ENCODE measurements at regions not wholly inside any gene's neighbourhood (a gene's known extent, or its start where the extent isn't known, plus 50 kb on each side); places are given as distances from the start of the nearest gene placed in this dataset.

DNA sequence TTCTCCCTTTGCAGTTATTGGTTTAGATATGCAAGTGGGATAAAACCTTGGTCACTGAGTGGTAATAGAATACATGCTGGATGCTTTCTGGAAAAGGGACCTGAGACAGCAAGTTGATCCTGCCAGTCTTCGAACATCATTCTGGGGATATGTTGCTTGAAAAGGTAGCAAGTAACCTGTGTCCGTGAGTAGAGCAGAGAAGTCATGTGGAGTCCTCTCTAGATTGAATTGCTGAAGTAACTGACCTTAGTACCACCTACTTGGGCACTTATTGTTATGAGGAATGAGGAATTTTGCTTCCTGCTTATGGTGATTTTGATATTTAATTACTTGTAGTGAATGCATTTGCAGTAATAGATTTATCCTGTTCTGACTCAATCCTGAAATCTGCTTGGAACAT lies 367.3 kb upstream of the IMPG1 start:
- WGBS, 3 donors: 71 to 73% (median 73%) methylated on average over 2 of the region's 2 CpGs
- no peak overlapping the region for H3K27ac ChIP-seq (ENCODE audit: low read depth in 1 of 3, low read length in 2 of 3)
- DNase-seq (no peak), FAIRE-seq (no peak)
- H3K36me3 ChIP-seq (ENCODE audit: control insufficient read depth in 3 of 3, insufficient read depth in 2 of 3, low read depth in 1 of 3, low read length in 3 of 3): no peaks in the 10 kb centered on the region
- H3K9me3 ChIP-seq (ENCODE audit: control insufficient read depth in 2 of 2, insufficient read depth in 1 of 2, low read depth in 1 of 2, low read length in 1 of 2): no peaks in the 10 kb centered on the region
- H3K4me1 ChIP-seq (ENCODE audit: control insufficient read depth in 3 of 3, insufficient read depth in 2 of 3, low read depth in 1 of 3, low read length in 2 of 3): no peaks in the 10 kb centered on the region
- H3K4me3 ChIP-seq (ENCODE audit: low read depth in 1 of 3, low read length in 3 of 3): no peak overlapping the region
- H3K27me3 ChIP-seq (ENCODE audit: control insufficient read depth in 3 of 3, insufficient read depth in 3 of 3, low read length in 3 of 3): no peaks in the 10 kb centered on the region

DNA sequence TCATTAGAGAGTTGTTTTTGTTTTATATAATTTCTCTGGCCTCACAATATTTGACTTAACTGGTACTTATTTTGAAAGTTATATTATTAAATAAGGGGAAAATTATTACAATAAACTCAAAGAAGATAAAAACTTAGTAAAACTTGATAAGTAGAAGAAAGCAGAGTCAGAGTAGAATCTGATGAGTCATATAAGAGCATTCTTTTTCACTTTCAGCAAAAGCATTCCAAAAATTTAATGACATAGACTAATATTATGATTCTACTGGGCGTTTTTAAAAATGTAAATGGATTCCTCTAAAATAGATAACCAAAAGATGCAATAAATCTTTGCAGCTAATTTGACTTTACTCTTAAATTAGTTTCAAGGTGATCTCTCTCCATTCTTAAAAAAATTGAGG lies 366.3 kb upstream of the IMPG1 start:
- Histone ChIP-seq H3K36me3 (ENCODE audit: control insufficient read depth in 3 of 3, insufficient read depth in 2 of 3, low read depth in 1 of 3, low read length in 3 of 3) (no peaks in the 10 kb centered on the region), H3K9me3 (ENCODE audit: control insufficient read depth in 2 of 2, insufficient read depth in 1 of 2, low read depth in 1 of 2, low read length in 1 of 2) (no peaks in the 10 kb centered on the region), H3K4me3 (ENCODE audit: low read depth in 1 of 3, low read length in 3 of 3) (no peak overlapping the region), H3K27me3 (ENCODE audit: control insufficient read depth in 3 of 3, insufficient read depth in 3 of 3, low read length in 3 of 3) (no peaks in the 10 kb centered on the region), H3K27ac (ENCODE audit: low read depth in 1 of 3, low read length in 2 of 3) (no peak overlapping the region), H3K4me1 (ENCODE audit: control insufficient read depth in 3 of 3, insufficient read depth in 2 of 3, low read depth in 1 of 3, low read length in 2 of 3) (no peaks in the 10 kb centered on the region)
- FAIRE-seq (no peak), DNase-seq (no peak)
- 18 to 38% (median 26%) methylated on average over 1 of the region's 1 CpG for WGBS, 3 donors

DNA sequence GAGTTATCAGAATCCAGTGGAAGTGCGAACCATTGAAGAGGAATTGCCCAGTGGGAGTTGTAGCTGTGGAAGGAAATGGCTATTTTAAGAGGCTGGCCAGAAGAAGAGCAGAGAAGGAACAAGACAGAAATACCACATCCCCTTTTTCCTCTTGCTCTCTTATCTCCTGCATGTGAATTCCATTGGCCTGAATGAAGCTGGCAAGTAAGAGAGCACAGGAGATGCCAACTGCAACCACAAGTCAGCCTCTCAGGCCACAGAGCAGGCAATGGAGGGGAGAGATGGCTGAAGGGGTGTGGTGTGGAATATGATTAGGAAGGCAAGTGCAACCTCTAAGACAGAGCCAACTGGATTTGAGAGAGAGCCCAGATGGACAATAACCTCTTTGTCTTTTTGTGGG lies 362.7 kb upstream of the IMPG1 start:
- no peak overlapping the region for H3K27ac ChIP-seq (ENCODE audit: low read depth in 1 of 3, low read length in 2 of 3)
- H3K36me3 ChIP-seq (ENCODE audit: control insufficient read depth in 3 of 3, insufficient read depth in 2 of 3, low read depth in 1 of 3, low read length in 3 of 3): no peaks in the 10 kb centered on the region
- no peaks in the 10 kb centered on the region for H3K9me3 ChIP-seq (ENCODE audit: control insufficient read depth in 2 of 2, insufficient read depth in 1 of 2, low read depth in 1 of 2, low read length in 1 of 2)
- FAIRE-seq: no peak
- H3K4me3 ChIP-seq (ENCODE audit: low read depth in 1 of 3, low read length in 3 of 3): no peak overlapping the region
- H3K27me3 ChIP-seq (ENCODE audit: control insufficient read depth in 3 of 3, insufficient read depth in 3 of 3, low read length in 3 of 3): no peaks in the 10 kb centered on the region
- WGBS, 3 donors: 65 to 87% (median 75%) methylated on average over 1 of the region's 1 CpG
- H3K4me1 ChIP-seq (ENCODE audit: control insufficient read depth in 3 of 3, insufficient read depth in 2 of 3, low read depth in 1 of 3, low read length in 2 of 3): no peaks in the 10 kb centered on the region
- no peak for DNase-seq

DNA sequence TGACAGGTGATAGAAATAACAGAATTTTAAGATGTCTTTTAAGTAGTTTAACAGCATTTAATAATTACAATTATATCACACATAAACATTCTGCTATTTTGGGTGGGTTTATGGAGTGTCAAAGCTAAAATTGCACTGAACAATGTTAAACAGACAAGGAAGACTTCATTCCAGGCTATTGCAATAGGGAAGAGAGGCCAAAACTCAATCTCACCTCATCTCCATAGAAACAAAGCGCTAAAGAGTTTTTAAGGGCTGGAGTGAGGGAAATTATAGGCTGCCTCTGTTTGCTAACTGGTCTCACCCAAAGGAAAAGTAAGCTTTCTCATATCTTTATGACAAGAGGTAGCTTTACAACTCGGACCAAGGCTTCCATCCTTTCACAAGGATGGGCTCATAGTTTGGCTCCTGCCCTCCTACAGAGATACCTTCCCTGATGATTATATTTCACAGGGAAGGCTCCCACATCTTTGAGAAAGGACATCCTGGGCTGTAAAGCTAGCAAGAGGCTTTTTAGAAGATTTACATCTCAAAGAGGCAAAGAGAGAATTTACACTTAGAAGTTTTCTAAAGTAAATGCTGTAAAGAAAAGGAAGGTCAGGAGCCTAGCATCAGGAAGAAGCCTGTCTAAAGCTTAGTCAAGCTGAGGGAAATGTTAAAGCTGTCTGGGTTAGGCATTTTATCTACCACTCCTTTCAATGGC lies 350.2 kb upstream of the IMPG1 start:
- H3K36me3 ChIP-seq (ENCODE audit: control insufficient read depth in 3 of 3, insufficient read depth in 2 of 3, low read depth in 1 of 3, low read length in 3 of 3): no peaks in the 10 kb centered on the region

DNA sequence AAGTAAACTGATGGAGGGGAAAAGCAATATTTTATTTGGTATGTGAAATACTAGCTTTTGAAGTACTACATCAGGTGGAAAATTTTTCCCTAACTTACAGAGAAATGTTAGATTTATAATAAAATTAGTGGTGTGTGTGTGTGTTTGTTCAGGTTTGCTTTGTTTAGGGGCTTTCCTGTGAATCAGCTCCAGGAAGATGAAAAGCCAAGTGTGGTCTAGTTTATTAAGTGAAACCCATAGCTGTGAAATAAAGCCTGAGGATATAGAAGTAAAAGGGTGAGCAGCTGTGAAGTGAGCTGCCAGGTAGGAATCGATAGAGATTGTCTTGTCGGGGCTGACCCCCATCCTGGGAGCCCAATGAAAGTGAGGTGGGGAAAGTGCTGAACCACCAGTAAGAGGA lies 347.6 kb upstream of the IMPG1 start:
- H3K27ac ChIP-seq (ENCODE audit: low read depth in 1 of 3, low read length in 2 of 3): no peak overlapping the region
- no peaks in the 10 kb centered on the region for H3K27me3 ChIP-seq (ENCODE audit: control insufficient read depth in 3 of 3, insufficient read depth in 3 of 3, low read length in 3 of 3)
- DNase-seq (no peak), FAIRE-seq (no peak)
- no peak overlapping the region for H3K4me3 ChIP-seq (ENCODE audit: low read depth in 1 of 3, low read length in 3 of 3)
- 80 to 87% (median 83%) methylated on average over 2 of the region's 2 CpGs for WGBS, 3 donors
- no peaks in the 10 kb centered on the region for H3K36me3 ChIP-seq (ENCODE audit: control insufficient read depth in 3 of 3, insufficient read depth in 2 of 3, low read depth in 1 of 3, low read length in 3 of 3)
- H3K9me3 ChIP-seq (ENCODE audit: control insufficient read depth in 2 of 2, insufficient read depth in 1 of 2, low read depth in 1 of 2, low read length in 1 of 2): no peaks in the 10 kb centered on the region
- H3K4me1 ChIP-seq (ENCODE audit: control insufficient read depth in 3 of 3, insufficient read depth in 2 of 3, low read depth in 1 of 3, low read length in 2 of 3): no peaks in the 10 kb centered on the region

More for the DNA sequence above, 350.2 kb upstream of the IMPG1 start:
- H3K9me3 ChIP-seq (ENCODE audit: control insufficient read depth in 2 of 2, insufficient read depth in 1 of 2, low read depth in 1 of 2, low read length in 1 of 2): no peaks in the 10 kb centered on the region
- H3K27me3 ChIP-seq (ENCODE audit: control insufficient read depth in 3 of 3, insufficient read depth in 3 of 3, low read length in 3 of 3): no peaks in the 10 kb centered on the region
- H3K4me1 ChIP-seq (ENCODE audit: control insufficient read depth in 3 of 3, insufficient read depth in 2 of 3, low read depth in 1 of 3, low read length in 2 of 3): no peaks in the 10 kb centered on the region
- no peak overlapping the region for H3K27ac ChIP-seq (ENCODE audit: low read depth in 1 of 3, low read length in 2 of 3)
- FAIRE-seq (no peak), DNase-seq (no peak)
- no peak overlapping the region for H3K4me3 ChIP-seq (ENCODE audit: low read depth in 1 of 3, low read length in 3 of 3)
- 22 to 32% (median 28%) methylated on average over 2 of the region's 2 CpGs for WGBS, 3 donors

DNA sequence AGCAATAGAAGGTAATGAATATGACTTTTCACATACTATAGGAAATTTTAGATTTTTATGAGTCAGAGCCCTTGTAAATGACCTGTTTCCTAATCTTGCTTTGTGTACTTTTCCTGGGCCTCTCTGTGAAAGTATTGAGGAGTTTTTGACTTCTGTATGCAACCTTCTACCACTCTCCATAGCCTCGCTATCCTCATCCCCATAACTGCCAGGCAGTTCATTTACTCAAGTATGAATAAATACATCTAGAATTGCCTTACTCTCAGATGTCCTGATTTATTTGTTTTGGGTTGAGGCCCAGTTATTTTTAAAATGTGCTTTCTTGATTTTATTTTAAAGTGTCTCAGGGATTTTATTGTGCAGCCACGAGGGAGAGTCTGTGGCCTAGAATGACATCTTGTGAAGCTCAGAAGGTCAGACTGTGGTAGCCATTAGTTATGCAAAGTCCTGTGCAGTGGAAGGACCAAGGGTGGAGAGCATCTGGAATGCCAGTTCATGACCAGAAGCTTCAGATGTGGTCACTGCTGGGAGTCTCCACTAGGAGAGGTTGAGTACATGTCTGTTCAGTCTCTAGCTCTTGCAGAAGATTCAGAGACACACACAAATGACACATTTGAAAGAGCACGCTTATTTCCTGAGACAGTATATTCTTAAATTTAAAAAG lies 346.2 kb upstream of the IMPG1 start:
- FAIRE-seq (no peak), DNase-seq (no peak)
- WGBS, 3 donors: 74 to 78% (median 78%) methylated on average over 3 of the region's 3 CpGs
- Histone ChIP-seq H3K9me3 (ENCODE audit: control insufficient read depth in 2 of 2, insufficient read depth in 1 of 2, low read depth in 1 of 2, low read length in 1 of 2) (no peaks in the 10 kb centered on the region), H3K4me1 (ENCODE audit: control insufficient read depth in 3 of 3, insufficient read depth in 2 of 3, low read depth in 1 of 3, low read length in 2 of 3) (no peaks in the 10 kb centered on the region), H3K4me3 (ENCODE audit: low read depth in 1 of 3, low read length in 3 of 3) (no peak overlapping the region), H3K27me3 (ENCODE audit: control insufficient read depth in 3 of 3, insufficient read depth in 3 of 3, low read length in 3 of 3) (no peaks in the 10 kb centered on the region), H3K36me3 (ENCODE audit: control insufficient read depth in 3 of 3, insufficient read depth in 2 of 3, low read depth in 1 of 3, low read length in 3 of 3) (no peaks in the 10 kb centered on the region), H3K27ac (ENCODE audit: low read depth in 1 of 3, low read length in 2 of 3) (no peak overlapping the region)

DNA sequence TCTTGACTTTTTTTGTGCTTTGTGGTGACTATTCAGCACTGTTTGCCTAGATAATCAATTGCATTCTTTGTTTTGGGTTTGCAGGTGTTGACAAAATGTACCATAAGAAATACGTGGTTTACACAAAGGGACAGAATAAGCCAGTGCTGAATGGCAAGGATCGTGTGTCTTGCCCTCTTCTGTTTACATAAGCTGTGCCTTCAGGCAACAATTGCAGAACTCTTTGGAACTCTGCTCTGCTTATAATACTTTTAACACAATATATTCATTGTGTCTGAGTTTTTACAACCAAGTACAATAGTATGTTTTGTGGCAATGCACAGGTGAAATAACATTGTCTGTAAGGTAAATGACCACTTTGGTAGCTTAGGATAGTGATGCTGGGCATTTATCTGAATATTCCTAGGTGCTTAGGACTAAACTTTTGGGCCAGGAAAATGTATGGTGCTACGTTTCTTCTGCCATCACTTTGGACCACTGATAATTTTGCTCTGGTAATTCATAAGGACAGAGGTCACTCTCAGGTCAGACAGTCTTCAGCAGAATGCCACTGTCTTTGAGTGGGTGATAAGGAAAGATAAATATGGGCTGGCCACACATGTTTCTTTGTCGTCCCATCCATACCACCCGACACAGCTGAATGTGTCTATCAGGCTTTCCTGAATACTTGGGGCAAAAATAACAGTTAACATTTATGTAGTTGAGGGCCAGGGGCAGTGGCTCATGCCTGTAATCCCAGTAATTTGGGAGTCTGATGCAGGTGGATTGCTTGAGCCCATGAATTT lies 344.6 kb upstream of the IMPG1 start:
- Histone ChIP-seq H3K9me3 (ENCODE audit: control insufficient read depth in 2 of 2, insufficient read depth in 1 of 2, low read depth in 1 of 2, low read length in 1 of 2) (no peaks in the 10 kb centered on the region), H3K36me3 (ENCODE audit: control insufficient read depth in 3 of 3, insufficient read depth in 2 of 3, low read depth in 1 of 3, low read length in 3 of 3) (no peaks in the 10 kb centered on the region), H3K4me3 (ENCODE audit: low read depth in 1 of 3, low read length in 3 of 3) (no peak overlapping the region), H3K27ac (ENCODE audit: low read depth in 1 of 3, low read length in 2 of 3) (no peak overlapping the region), H3K4me1 (ENCODE audit: control insufficient read depth in 3 of 3, insufficient read depth in 2 of 3, low read depth in 1 of 3, low read length in 2 of 3) (no peaks in the 10 kb centered on the region), H3K27me3 (ENCODE audit: control insufficient read depth in 3 of 3, insufficient read depth in 3 of 3, low read length in 3 of 3) (no peaks in the 10 kb centered on the region)
- WGBS, 3 donors: 17 to 30% (median 28%) methylated on average over 5 of the region's 5 CpGs
- no peak for FAIRE-seq
- no peak for DNase-seq

DNA sequence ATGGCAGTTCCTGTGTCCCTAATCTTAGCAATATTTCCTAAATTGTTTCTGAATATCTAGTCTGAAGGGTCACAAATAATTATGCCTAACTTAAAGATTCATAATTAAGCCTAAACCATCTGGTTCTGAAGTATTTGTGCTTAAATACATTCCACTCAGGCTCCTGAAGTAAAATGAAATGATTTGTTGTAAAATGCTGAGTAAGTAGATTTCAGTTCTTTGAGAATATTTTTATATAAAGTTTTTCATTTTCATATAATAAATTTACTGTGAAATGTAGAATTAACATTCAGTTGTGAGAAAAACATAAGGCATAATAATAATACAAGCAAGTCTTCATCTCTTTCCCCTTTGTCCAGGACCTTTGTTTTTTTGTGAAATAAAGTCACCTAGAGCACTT lies 330.6 kb upstream of the IMPG1 start:
- Histone ChIP-seq H3K27ac (ENCODE audit: low read depth in 1 of 3, low read length in 2 of 3) (no peak overlapping the region), H3K27me3 (ENCODE audit: control insufficient read depth in 3 of 3, insufficient read depth in 3 of 3, low read length in 3 of 3) (no peaks in the 10 kb centered on the region), H3K4me1 (ENCODE audit: control insufficient read depth in 3 of 3, insufficient read depth in 2 of 3, low read depth in 1 of 3, low read length in 2 of 3) (no peaks in the 10 kb centered on the region), H3K9me3 (ENCODE audit: control insufficient read depth in 2 of 2, insufficient read depth in 1 of 2, low read depth in 1 of 2, low read length in 1 of 2) (no peaks in the 10 kb centered on the region), H3K36me3 (ENCODE audit: control insufficient read depth in 3 of 3, insufficient read depth in 2 of 3, low read depth in 1 of 3, low read length in 3 of 3) (no peaks in the 10 kb centered on the region), H3K4me3 (ENCODE audit: low read depth in 1 of 3, low read length in 3 of 3) (no peak overlapping the region)
- no peak for DNase-seq
- FAIRE-seq: no peak
